ENCODE measurements at regions not wholly inside any gene's neighbourhood (a gene's known extent, or its start where the extent isn't known, plus 50 kb on each side); places are given as distances from the start of the nearest gene placed in this dataset.
A peak's percentile ranks its signal among the peaks of the same experiment; 100 is the strongest.

DNA sequence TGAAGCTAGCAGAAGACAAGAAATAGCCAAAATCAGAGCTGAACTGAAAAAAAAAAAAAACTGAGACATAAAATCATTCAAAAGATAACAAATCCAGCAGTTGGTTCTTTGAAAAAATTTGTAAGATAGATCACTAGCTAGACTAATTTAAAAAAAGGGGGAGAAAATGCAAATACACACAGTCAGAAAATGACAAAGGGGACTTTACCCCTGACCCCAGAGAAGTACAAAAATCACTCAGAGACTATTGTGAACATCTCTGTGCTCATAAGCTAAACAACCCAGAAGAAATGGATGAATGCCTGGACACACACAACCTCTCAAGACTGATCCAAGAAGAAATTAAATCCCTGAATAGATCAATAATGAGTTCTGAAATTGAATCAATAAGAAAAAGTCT is 914.3 kb upstream of the API5 start:
- TF ChIP-seq, protein P1, sequence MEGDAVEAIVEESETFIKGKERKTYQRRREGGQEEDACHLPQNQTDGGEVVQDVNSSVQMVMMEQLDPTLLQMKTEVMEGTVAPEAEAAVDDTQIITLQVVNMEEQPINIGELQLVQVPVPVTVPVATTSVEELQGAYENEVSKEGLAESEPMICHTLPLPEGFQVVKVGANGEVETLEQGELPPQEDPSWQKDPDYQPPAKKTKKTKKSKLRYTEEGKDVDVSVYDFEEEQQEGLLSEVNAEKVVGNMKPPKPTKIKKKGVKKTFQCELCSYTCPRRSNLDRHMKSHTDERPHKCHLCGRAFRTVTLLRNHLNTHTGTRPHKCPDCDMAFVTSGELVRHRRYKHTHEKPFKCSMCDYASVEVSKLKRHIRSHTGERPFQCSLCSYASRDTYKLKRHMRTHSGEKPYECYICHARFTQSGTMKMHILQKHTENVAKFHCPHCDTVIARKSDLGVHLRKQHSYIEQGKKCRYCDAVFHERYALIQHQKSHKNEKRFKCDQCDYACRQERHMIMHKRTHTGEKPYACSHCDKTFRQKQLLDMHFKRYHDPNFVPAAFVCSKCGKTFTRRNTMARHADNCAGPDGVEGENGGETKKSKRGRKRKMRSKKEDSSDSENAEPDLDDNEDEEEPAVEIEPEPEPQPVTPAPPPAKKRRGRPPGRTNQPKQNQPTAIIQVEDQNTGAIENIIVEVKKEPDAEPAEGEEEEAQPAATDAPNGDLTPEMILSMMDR (IDR thresholded peaks at IDR 0.05), result no peak
- no peak for TF ChIP-seq POLR2A (IDR thresholded peaks at IDR 0.05)
- H3K27ac ChIP-seq, result no peak overlapping the region
- H3K27me3 ChIP-seq, result no peaks in the 10 kb centered on the region
- H3K4me3 ChIP-seq, result no peak overlapping the region
- DNase-seq, result no peak
- intact Hi-C loops (cut with DNase I), result no loop called here
- H3K9me3 ChIP-seq, result no peaks in the 10 kb centered on the region
- H3K36me3 ChIP-seq (replicated peaks in 1 of 2; ENCODE audit: insufficient read depth in 1 of 2, low read depth in 2 of 2), result no peaks in the 10 kb centered on the region
- no peak for ATAC-seq
- no peaks in the 10 kb centered on the region for H3K4me1 ChIP-seq

DNA sequence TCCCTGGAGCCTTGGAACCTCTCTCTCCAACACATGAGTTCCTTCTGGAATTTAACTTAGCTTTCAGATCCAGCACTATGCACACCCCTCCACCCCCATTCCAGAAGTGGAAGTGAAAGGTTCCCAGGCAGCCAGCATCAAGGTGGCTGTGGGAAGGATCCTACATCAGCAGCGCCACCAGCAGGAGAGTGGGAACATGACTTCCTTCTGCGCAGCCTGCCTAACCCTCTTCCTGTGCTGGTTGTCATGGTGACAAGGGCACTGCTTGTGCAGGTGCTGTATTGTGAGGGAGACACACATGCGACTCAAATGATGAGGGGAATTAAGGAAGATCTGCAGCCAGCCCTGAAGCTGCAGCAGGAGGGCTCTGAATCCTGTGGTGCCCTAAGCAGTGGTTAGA is 904.5 kb upstream of the API5 start:
- H3K36me3 ChIP-seq (replicated peaks in 1 of 2; ENCODE audit: insufficient read depth in 1 of 2, low read depth in 2 of 2), result no peaks in the 10 kb centered on the region
- WGBS, 2 donors, result 10 to 13% methylated on average over 3 of the region's 3 CpGs
- H3K9me3 ChIP-seq, result no peaks in the 10 kb centered on the region
- no peak overlapping the region for H3K27ac ChIP-seq
- H3K27me3 ChIP-seq, result no peaks in the 10 kb centered on the region
- H3K4me1 ChIP-seq, result no peaks in the 10 kb centered on the region
- ATAC-seq (no peak), DNase-seq (peak in 1 of 4 donors; percentile 5)
- H3K4me3 ChIP-seq, result no peak overlapping the region
- intact Hi-C loops (cut with DNase I), result no loop called here
- TF ChIP-seq, protein P1 (IDR thresholded peaks at IDR 0.05), result no peak
- no peak for TF ChIP-seq POLR2A (IDR thresholded peaks at IDR 0.05)

DNA sequence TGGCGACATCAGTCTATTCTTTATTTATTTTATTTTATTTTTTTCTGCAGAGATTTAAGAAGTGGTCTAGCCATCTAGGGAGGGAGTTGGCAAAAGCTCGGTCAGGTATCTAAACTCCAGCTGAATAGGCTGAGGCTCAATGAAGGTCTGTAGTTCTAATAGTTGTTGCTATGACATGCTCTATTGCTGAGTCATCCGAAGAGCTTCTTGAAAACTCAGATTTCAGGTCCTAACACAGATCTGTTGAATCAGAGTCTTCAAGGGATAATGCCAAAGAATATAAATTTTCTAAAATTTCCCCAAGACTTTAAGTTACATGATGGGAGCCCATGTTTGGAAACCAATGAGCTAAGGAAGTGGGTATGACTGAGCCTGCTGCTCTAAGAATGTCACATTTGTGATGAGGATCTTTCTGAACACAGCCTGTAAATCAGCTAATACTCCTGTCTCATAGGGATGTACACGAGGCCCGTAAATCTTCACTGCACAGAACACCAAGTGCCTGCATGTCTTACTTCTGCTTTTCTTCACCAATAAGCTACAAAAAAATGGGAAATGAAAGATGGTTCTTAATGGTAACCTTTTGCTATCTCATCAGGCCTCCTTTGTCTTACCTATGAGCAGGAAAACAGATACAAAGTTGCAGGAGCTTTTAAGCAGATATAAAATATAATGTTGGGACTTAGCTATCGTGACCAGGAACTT is 901.4 kb upstream of the API5 start:
- WGBS, 2 donors, result 41 to 56% methylated on average over 6 of the region's 6 CpGs
- no peaks in the 10 kb centered on the region for H3K27me3 ChIP-seq
- H3K36me3 ChIP-seq (replicated peaks in 1 of 2; ENCODE audit: insufficient read depth in 1 of 2, low read depth in 2 of 2), result no peaks in the 10 kb centered on the region
- no peaks in the 10 kb centered on the region for H3K9me3 ChIP-seq
- TF ChIP-seq, protein P1 (IDR thresholded peaks at IDR 0.05), result no peak
- TF ChIP-seq POLR2A (IDR thresholded peaks at IDR 0.05), result no peak
- no peak for DNase-seq
- H3K27ac ChIP-seq, result no peak overlapping the region
- intact Hi-C loops (cut with DNase I), result no loop called here
- no peaks in the 10 kb centered on the region for H3K4me1 ChIP-seq
- no peak overlapping the region for H3K4me3 ChIP-seq
- ATAC-seq, result no peak

DNA sequence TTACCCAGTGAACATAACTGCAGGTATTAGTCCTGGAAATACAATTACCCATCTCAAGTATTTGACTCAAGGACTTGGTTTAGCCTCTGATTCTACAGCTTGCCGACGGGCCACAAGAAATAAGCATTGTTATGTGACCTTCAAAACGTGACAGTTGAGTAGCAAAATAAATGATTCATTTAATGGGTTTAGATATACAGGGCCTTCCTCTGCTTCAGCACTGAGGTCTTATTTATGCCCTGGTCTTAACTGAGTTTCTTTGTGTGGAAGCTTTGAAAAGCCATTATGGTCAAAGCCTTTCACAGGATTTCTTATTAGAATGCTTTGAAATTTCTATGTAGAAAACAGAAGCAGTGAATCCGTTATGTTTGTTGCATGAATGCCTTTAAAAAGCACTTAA is 899.2 kb upstream of the API5 start:
- Histone ChIP-seq H3K4me1 (no peaks in the 10 kb centered on the region), H3K4me3 (no peak overlapping the region), H3K27ac (no peak overlapping the region), H3K36me3 (replicated peaks in 1 of 2; ENCODE audit: insufficient read depth in 1 of 2, low read depth in 2 of 2) (no peaks in the 10 kb centered on the region), H3K9me3 (no peaks in the 10 kb centered on the region), H3K27me3 (no peaks in the 10 kb centered on the region)
- no peak for TF ChIP-seq POLR2A (IDR thresholded peaks at IDR 0.05)
- TF ChIP-seq, protein P1 (IDR thresholded peaks at IDR 0.05), result no peak
- DNase-seq, result no peak
- 14 to 15% methylated on average over 4 of the region's 4 CpGs for WGBS, 2 donors
- no peak for ATAC-seq
- intact Hi-C loops (cut with DNase I), result no loop called here

DNA sequence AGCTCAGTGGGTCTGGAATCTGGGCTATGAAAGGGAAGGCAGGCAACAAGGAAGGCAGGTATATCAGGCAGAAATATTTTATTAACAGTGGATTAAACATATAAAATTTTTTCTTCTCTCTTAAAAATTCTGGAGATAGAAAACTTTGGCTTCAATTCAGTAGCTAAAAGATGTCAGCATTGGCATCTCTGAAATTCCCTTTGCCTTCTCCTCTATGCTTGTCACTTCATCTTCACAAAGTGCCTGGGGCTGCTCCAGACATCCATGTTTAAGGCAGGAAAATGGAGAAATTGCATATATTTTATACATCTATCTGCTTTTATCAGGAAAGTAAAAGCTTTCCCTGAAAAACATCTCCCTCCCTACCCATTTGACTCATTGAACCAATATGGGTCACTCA is 894.1 kb upstream of the API5 start:
- Histone ChIP-seq H3K9me3 (no peaks in the 10 kb centered on the region), H3K36me3 (replicated peaks in 1 of 2; ENCODE audit: insufficient read depth in 1 of 2, low read depth in 2 of 2) (no peaks in the 10 kb centered on the region), H3K4me3 (no peak overlapping the region), H3K27me3 (no peaks in the 10 kb centered on the region), H3K4me1 (no peaks in the 10 kb centered on the region), H3K27ac (no peak overlapping the region)
- no peak for TF ChIP-seq POLR2A (IDR thresholded peaks at IDR 0.05)
- TF ChIP-seq, protein P1 (IDR thresholded peaks at IDR 0.05), result no peak
- intact Hi-C loops (cut with DNase I), result no loop called here
- ATAC-seq (no peak), DNase-seq (no peak)
